ENCODE measurements at regions not wholly inside any gene's neighbourhood (a gene's known extent, or its start where the extent isn't known, plus 50 kb on each side); places are given as distances from the start of the nearest gene placed in this dataset.

DNA sequence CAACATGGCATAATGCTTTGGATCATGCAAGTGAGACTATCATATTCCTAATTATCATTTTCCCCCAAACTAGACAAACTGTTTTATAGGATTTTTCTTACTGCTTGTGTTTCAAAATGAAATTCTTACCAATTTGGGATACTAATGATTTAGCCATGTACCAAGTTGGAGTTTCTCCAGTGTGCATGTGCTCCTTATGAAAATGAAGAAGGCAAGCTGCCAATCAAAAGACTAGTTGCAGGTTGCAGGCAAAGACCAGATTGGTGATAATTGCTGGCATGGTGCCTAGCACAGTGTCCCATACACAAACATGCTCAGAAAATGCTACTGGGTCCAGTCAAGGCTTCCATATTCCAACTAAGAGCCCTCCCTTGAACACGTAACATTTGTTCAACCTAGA is 771.8 kb upstream of the FANCL start (continued):
- TF ChIP-seq ZBTB33 (IDR thresholded peaks at IDR 0.05) (no peak), EP300 (IDR thresholded peaks at IDR 0.05; ENCODE audit: borderline replicate concordance in 1 of 2, control insufficient read depth in 1 of 2, low read depth in 2 of 2, low read length in 2 of 2) (no peak), SRF (IDR thresholded peaks at IDR 0.05; ENCODE audit: low read depth in 2 of 2, low read length in 2 of 2) (no peak), NBN (IDR thresholded peaks at IDR 0.05) (no peak), NR2F1 (conservative IDR thresholded peaks at IDR 0.05) (no peak)
- TF ChIP-seq, protein P1, sequence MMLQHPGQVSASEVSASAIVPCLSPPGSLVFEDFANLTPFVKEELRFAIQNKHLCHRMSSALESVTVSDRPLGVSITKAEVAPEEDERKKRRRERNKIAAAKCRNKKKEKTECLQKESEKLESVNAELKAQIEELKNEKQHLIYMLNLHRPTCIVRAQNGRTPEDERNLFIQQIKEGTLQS (IDR thresholded peaks at IDR 0.05; ENCODE audit: borderline replicate concordance, extremely low read depth, low read depth, low read length) = no peak

DNA sequence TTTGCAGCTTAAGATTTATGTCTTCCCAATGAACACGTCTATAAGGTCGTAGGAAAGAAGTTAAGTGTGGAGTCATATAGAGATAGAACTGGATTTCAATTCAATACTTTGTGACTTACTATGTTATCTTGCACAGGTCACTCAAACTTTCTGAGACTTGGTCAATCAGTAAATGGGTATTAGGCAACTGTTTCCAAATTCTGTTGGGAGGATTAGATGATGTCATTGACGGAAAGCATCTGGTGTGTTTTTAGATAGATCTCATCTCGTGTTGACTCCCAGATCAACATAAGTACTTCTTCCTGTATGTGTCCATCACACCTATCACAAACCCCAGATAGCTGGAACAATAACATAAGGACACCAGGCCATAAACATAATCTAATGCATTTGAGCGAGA is 771.1 kb upstream of the FANCL start:
- Histone ChIP-seq H3K4me2 (ENCODE audit: control insufficient read depth, insufficient read depth) (no peak overlapping the region), H2AFZ (ENCODE audit: control insufficient read depth, low read depth, low read length) (no peak overlapping the region), H4K20me1 (ENCODE audit: control insufficient read depth, insufficient read depth) (no peaks in the 10 kb centered on the region), H3K27ac (ENCODE audit: control insufficient read depth, insufficient read depth) (no peak overlapping the region), H3K4me1 (ENCODE audit: control insufficient read depth, insufficient read depth, low read length) (no peaks in the 10 kb centered on the region), H3K27me3 (replicated peaks in 1 of 2; ENCODE audit: control insufficient read depth in 2 of 2, insufficient read depth in 2 of 2, low read length in 1 of 2) (no peaks in the 10 kb centered on the region; a peak in 1 of 4 replicates), H3K9me3 (replicated peaks; ENCODE audit: control insufficient read depth, insufficient read depth, low read length) (no peaks in the 10 kb centered on the region), H3K36me3 (ENCODE audit: control insufficient read depth in 2 of 2, insufficient read depth in 2 of 2, low read length in 1 of 2) (no peaks in the 10 kb centered on the region), H3K4me3 (no peak overlapping the region), H3K9ac (ENCODE audit: control insufficient read depth, insufficient read depth, low read length) (no peak overlapping the region), H3K79me2 (ENCODE audit: control insufficient read depth, insufficient read depth, low read length) (no peaks in the 10 kb centered on the region)
- SMC1A ChIA-PET (ENCODE audit: uncharacterized antibody, unreplicated experiment) = no interaction called here
- no peak for DNase-seq (ENCODE audit: low read depth, low spot score)
- no peak for ATAC-seq
- POLR2A ChIA-PET = no interaction called here
- BruUV-seq (replicated peaks) = no TSS peak
- WGBS (ENCODE audit: insufficient coverage, insufficient replicate concordance, low lambda C conversion rate, missing lambda C conversion rate) = 30% methylated on average over 5 of the region's 5 CpGs
- RAD21 ChIA-PET (ENCODE audit: unreplicated experiment) = no interaction called here
- in situ Hi-C loops (cut with MboI) (no loop called here), intact Hi-C loops (cut with micrococcal nuclease; ENCODE audit: unreplicated experiment) (no loop called here)
- no peak for FAIRE-seq
- CTCF ChIA-PET = interaction anchor here (1.3 kb wide), 1 partner anchor 13 kb away, joined by 5 read pairs; no protein-coding TSS in a partner anchor
- TF ChIP-seq MYC (IDR thresholded peaks at IDR 0.05; ENCODE audit: insufficient read depth, insufficient read length, insufficient replicate concordance, low read length, severe bottlenecking) (no peak), CBX5 (IDR thresholded peaks at IDR 0.05; ENCODE audit: low read depth) (no peak), MTA2 (IDR thresholded peaks at IDR 0.05; ENCODE audit: low read depth) (no peak), SRF (IDR thresholded peaks at IDR 0.05; ENCODE audit: low read depth in 2 of 2, low read length in 2 of 2) (no peak), ETV6 (conservative IDR thresholded peaks at IDR 0.05 in 1 of 2, IDR thresholded peaks at IDR 0.05 in 1 of 2; ENCODE audit: borderline replicate concordance in 1 of 2, low read depth in 1 of 2) (no peak)
- TF ChIP-seq, protein P2, sequence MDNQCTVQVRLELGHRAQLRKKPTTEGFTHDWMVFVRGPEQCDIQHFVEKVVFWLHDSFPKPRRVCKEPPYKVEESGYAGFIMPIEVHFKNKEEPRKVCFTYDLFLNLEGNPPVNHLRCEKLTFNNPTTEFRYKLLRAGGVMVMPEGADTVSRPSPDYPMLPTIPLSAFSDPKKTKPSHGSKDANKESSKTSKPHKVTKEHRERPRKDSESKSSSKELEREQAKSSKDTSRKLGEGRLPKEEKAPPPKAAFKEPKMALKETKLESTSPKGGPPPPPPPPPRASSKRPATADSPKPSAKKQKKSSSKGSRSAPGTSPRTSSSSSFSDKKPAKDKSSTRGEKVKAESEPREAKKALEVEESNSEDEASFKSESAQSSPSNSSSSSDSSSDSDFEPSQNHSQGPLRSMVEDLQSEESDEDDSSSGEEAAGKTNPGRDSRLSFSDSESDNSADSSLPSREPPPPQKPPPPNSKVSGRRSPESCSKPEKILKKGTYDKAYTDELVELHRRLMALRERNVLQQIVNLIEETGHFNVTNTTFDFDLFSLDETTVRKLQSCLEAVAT (IDR thresholded peaks at IDR 0.05) = no peak
- TF ChIP-seq, protein P1 (IDR thresholded peaks at IDR 0.05; ENCODE audit: borderline replicate concordance, extremely low read depth, low read depth, low read length) = no peak
- TF ChIP-seq, protein P3, sequence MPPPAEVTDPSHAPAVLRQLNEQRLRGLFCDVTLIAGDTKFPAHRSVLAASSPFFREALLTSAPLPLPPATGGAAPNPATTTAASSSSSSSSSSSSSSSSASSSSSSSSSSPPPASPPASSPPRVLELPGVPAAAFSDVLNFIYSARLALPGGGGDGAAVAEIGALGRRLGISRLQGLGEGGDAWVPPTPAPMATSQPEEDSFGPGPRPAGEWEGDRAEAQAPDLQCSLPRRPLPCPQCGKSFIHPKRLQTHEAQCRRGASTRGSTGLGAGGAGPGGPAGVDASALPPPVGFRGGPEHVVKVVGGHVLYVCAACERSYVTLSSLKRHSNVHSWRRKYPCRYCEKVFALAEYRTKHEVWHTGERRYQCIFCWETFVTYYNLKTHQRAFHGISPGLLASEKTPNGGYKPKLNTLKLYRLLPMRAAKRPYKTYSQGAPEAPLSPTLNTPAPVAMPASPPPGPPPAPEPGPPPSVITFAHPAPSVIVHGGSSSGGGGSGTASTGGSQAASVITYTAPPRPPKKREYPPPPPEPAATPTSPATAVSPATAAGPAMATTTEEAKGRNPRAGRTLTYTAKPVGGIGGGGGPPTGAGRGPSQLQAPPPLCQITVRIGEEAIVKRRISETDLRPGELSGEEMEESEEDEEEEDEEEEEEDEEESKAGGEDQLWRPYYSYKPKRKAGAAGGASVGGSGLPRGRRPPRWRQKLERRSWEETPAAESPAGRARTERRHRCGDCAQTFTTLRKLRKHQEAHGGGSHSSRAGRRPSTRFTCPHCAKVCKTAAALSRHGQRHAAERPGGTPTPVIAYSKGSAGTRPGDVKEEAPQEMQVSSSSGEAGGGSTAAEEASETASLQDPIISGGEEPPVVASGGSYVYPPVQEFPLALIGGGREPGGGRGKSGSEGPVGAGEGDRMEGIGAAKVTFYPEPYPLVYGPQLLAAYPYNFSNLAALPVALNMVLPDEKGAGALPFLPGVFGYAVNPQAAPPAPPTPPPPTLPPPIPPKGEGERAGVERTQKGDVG (CRISPR knock-in tag; IDR thresholded peaks at IDR 0.05) = no peak

Data from GM12878 (cell line).